ENCODE measurements at regions not wholly inside any gene's neighbourhood (a gene's known extent, or its start where the extent isn't known, plus 50 kb on each side); places are given as distances from the start of the nearest gene placed in this dataset.

GRCh38 chr2:52178845-52179244 is 1146.9 kb upstream of the NRXN1 start:
- H3K4me3 ChIP-seq (ENCODE audit: low read depth, low read length) = no peak overlapping the region
- no peak for TF ChIP-seq CTCF (IDR thresholded peaks at IDR 0.05; ENCODE audit: borderline replicate concordance, insufficient read depth, low read depth, low read length)

GRCh38 chr2:52145005-52145404 is 1113.1 kb upstream of the NRXN1 start:
- TF ChIP-seq CTCF (IDR thresholded peaks at IDR 0.05; ENCODE audit: borderline replicate concordance, insufficient read depth, low read depth, low read length) = no peak
- no peak overlapping the region for H3K4me3 ChIP-seq (ENCODE audit: low read depth, low read length)

GRCh38 chr2:52144590-52144989 is 1112.7 kb upstream of the NRXN1 start:
- no peak overlapping the region for H3K4me3 ChIP-seq (ENCODE audit: low read depth, low read length)
- TF ChIP-seq CTCF (IDR thresholded peaks at IDR 0.05; ENCODE audit: borderline replicate concordance, insufficient read depth, low read depth, low read length) = no peak

GRCh38 chr2:52141076-52141475 is 1109.1 kb upstream of the NRXN1 start:
- no peak for TF ChIP-seq CTCF (IDR thresholded peaks at IDR 0.05; ENCODE audit: borderline replicate concordance, insufficient read depth, low read depth, low read length)

GRCh38 chr2:52139241-52139640 is 1107.3 kb upstream of the NRXN1 start:
- TF ChIP-seq CTCF (IDR thresholded peaks at IDR 0.05; ENCODE audit: borderline replicate concordance, insufficient read depth, low read depth, low read length) = no peak
- H3K4me3 ChIP-seq (ENCODE audit: low read depth, low read length) = no peak overlapping the region

More at GRCh38 chr2:52141076-52141475, 1109.1 kb upstream of the NRXN1 start:
- no peak overlapping the region for H3K4me3 ChIP-seq (ENCODE audit: low read depth, low read length)

GRCh38 chr2:52135235-52135634 is 1103.3 kb upstream of the NRXN1 start:
- H3K4me3 ChIP-seq (ENCODE audit: low read depth, low read length) = no peak overlapping the region
- TF ChIP-seq CTCF (IDR thresholded peaks at IDR 0.05; ENCODE audit: borderline replicate concordance, insufficient read depth, low read depth, low read length) = no peak

- TF ChIP-seq CTCF (IDR thresholded peaks at IDR 0.05; ENCODE audit: borderline replicate concordance, insufficient read depth, low read depth, low read length) = no peak
- H3K4me3 ChIP-seq (ENCODE audit: low read depth, low read length) = no peak overlapping the region
These were observed 1096.1 kb upstream of the NRXN1 start for GRCh38 chr2:52128081-52128480.
